Activated CD4-positive, alpha-beta T cell treated with anti-CD3 and anti-CD28 coated beads, Interleukin-2, amount 50 U/mL, for 24 hours (primary cell): ENCODE measurements at regions not wholly inside any gene's neighbourhood (a gene's known extent, or its start where the extent isn't known, plus 50 kb on each side); places are given as distances from the start of the nearest gene placed in this dataset.
"Not testable (repeated sequence)": the region's sequence is repeated elsewhere in the genome, so short reads cannot be mapped to it uniquely, and the experiment has no call there.

Experiments used
- DNase-seq, 2 donors: peaks; one replicate each; pipeline ENCODE4 v3.0.0-alpha.2; 2020; ENCODE audit warnings: low read depth in 1 of 2, low spot score in 1 of 2

GRCh38 chr5:166713295-166713694 is 1578.2 kb upstream of the WWC1 start:
- no peak for DNase-seq

- DNase-seq = no peak
Measured at GRCh38 chr5:166716856-166717492, 1574.5 kb upstream of the WWC1 start.

- no peak for DNase-seq
Measured at GRCh38 chr5:166719991-166720390, 1571.5 kb upstream of the WWC1 start.

GRCh38 chr5:166722939-166723338 is 1568.5 kb upstream of the WWC1 start:
- DNase-seq = no peak

- no peak for DNase-seq
Measured at GRCh38 chr5:166724284-166724683, 1567.2 kb upstream of the WWC1 start.

- no peak for DNase-seq
Measured at GRCh38 chr5:166725593-166725992, 1565.9 kb upstream of the WWC1 start.

GRCh38 chr5:166726406-166726805 is 1565.0 kb upstream of the WWC1 start:
- DNase-seq = no peak

GRCh38 chr5:166742951-166743350 is 1548.5 kb upstream of the WWC1 start:
- DNase-seq = not testable (repeated sequence)

- DNase-seq = no peak
Measured at GRCh38 chr5:166746506-166746905, 1544.9 kb upstream of the WWC1 start.

- no peak for DNase-seq
Measured at GRCh38 chr5:166750376-166750775, 1541.1 kb upstream of the WWC1 start.

GRCh38 chr5:166758151-166758550 is 1533.3 kb upstream of the WWC1 start:
- no peak for DNase-seq

GRCh38 chr5:166767858-166768257 is 1523.6 kb upstream of the WWC1 start:
- DNase-seq = no peak

- no peak for DNase-seq
Measured at GRCh38 chr5:166768536-166768935, 1522.9 kb upstream of the WWC1 start.

- no peak for DNase-seq
Measured at GRCh38 chr5:166772770-166773169, 1518.7 kb upstream of the WWC1 start.

- no peak for DNase-seq
Measured at GRCh38 chr5:166781737-166782136, 1509.7 kb upstream of the WWC1 start.

GRCh38 chr5:166784545-166785078 is 1506.8 kb upstream of the WWC1 start:
- DNase-seq = no peak

- DNase-seq = no peak
Measured at GRCh38 chr5:166786178-166786577, 1505.3 kb upstream of the WWC1 start.

GRCh38 chr5:166786889-166787288 is 1504.6 kb upstream of the WWC1 start:
- DNase-seq = no peak

GRCh38 chr5:166788050-166788449 is 1503.4 kb upstream of the WWC1 start:
- no peak for DNase-seq

- no peak for DNase-seq
Measured at GRCh38 chr5:166795756-166796155, 1495.7 kb upstream of the WWC1 start.

GRCh38 chr5:166803058-166803457 is 1488.4 kb upstream of the WWC1 start:
- DNase-seq = no peak

- DNase-seq = not testable (repeated sequence)
Measured at GRCh38 chr5:166804223-166804622, 1487.2 kb upstream of the WWC1 start.

GRCh38 chr5:166804693-166805092 is 1486.8 kb upstream of the WWC1 start:
- DNase-seq = not testable (repeated sequence)
